DOHH2 (cell line): ENCODE measurements at regions not wholly inside any gene's neighbourhood (a gene's known extent, or its start where the extent isn't known, plus 50 kb on each side); places are given as distances from the start of the nearest gene placed in this dataset.

ENCODE experiments used
- H3F3A ChIP-seq: fragments of 200-600 bp; sonication (generic), shearing (Covaris generic); 2 replicates; pipeline ENCODE4 v1.6.0; 2016; ENCODE audit warnings: antibody characterized with exemption, mild to moderate bottlenecking; ENCODE audit not compliant: control insufficient read depth, insufficient read depth
- H3K27ac ChIP-seq: fragments of 200-600 bp; sonication (generic); 2 replicates; pipeline ENCODE4 v1.5.1; 2014; ENCODE audit warnings: low read depth, mild to moderate bottlenecking, low read length, moderate library complexity
- H3K27me3 ChIP-seq: fragments of 200-600 bp; sonication (generic); 2 replicates; pipeline ENCODE4 v1.6.1; 2014; ENCODE audit warnings: mild to moderate bottlenecking, low read length, mixed read lengths; ENCODE audit not compliant: control insufficient read depth
- H3K36me3 ChIP-seq: fragments of 200-600 bp; sonication (generic); 2 replicates; pipeline ENCODE4 v1.6.1; 2014; ENCODE audit warnings: mild to moderate bottlenecking, low read length, moderate library complexity, mixed read lengths; ENCODE audit not compliant: control insufficient read depth
- H3K4me1 ChIP-seq: fragments of 200-600 bp; sonication (generic); 2 replicates; pipeline ENCODE4 v1.6.1; 2014; ENCODE audit warnings: mild to moderate bottlenecking, low read length, mixed read lengths; ENCODE audit not compliant: control insufficient read depth
- H3K4me2 ChIP-seq: fragments of 200-600 bp; sonication (generic); 2 replicates; pipeline ENCODE4 v1.6.0; 2014; ENCODE audit warnings: mild to moderate bottlenecking, low read length, moderate library complexity
- H3K4me3 ChIP-seq: fragments of 200-600 bp; sonication (generic); 2 replicates; pipeline ENCODE4 v1.5.1; 2014; ENCODE audit warnings: mild to moderate bottlenecking, low read length, mixed read lengths
- H3K79me2 ChIP-seq: fragments of 200-600 bp; sonication (generic); 2 replicates; pipeline ENCODE4 v1.6.1; 2014; ENCODE audit warnings: mild to moderate bottlenecking, low read length, mixed read lengths; ENCODE audit not compliant: control insufficient read depth
- H3K9me2 ChIP-seq: fragments of 200-600 bp; sonication (generic); replicated peaks from 2 replicates; pipeline ENCODE4 v1.6.1; 2014; ENCODE audit warnings: mild to moderate bottlenecking, low read length, mixed read lengths; ENCODE audit not compliant: control insufficient read depth
- H3K9me3 ChIP-seq: fragments of 200-600 bp; sonication (generic); 2 replicates; pipeline ENCODE4 v1.6.1; 2014; ENCODE audit warnings: antibody characterized with exemption, low read length, mixed read lengths; ENCODE audit not compliant: control insufficient read depth, insufficient read depth
- H4K20me1 ChIP-seq: fragments of 200-600 bp; sonication (generic); 2 replicates; pipeline ENCODE4 v1.6.0; 2014; ENCODE audit warnings: low read depth, mild to moderate bottlenecking, antibody characterized with exemption, low read length, moderate library complexity; ENCODE audit not compliant: control insufficient read depth, insufficient read depth
- EZH2phosphoT487 ChIP-seq: fragments of 200-600 bp; sonication (generic); IDR thresholded peaks from 2 replicates; pipeline ENCODE4 v1.6.1; 2017; ENCODE audit warnings: borderline replicate concordance, mild to moderate bottlenecking, antibody characterized with exemption, low read length, moderate library complexity, mixed read lengths
- TF ChIP-seq, protein P1 (sequence below): fragments of 200-600 bp; sonication (generic); IDR thresholded peaks from one replicate; pipeline ENCODE4 v1.5.1; 2014; ENCODE audit warnings: antibody characterized with exemption, mild to moderate bottlenecking, low read depth, low read length; ENCODE audit not compliant: poor library complexity, severe bottlenecking

DNA sequence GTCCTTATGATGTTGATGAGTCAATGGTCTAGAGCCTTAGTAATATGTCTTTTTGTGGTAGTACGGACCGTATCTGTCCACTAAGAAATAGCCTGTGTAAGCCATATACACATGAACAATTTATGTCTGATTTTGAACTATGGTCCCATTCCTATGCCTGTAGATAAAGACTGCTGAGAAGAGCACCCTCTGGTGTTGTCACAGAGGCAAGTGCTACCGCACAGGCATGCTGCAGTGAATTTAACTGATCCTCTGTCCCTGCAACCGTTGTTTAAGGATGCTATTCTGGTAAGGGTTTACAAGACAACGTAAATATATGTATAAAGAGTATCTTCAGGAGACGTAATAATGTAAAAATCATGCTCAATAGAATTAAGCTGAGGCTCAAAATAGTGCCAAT lies 170.7 kb downstream of the UBE3A start:
- no peak for TF ChIP-seq EZH2phosphoT487
- TF ChIP-seq, protein P1, sequence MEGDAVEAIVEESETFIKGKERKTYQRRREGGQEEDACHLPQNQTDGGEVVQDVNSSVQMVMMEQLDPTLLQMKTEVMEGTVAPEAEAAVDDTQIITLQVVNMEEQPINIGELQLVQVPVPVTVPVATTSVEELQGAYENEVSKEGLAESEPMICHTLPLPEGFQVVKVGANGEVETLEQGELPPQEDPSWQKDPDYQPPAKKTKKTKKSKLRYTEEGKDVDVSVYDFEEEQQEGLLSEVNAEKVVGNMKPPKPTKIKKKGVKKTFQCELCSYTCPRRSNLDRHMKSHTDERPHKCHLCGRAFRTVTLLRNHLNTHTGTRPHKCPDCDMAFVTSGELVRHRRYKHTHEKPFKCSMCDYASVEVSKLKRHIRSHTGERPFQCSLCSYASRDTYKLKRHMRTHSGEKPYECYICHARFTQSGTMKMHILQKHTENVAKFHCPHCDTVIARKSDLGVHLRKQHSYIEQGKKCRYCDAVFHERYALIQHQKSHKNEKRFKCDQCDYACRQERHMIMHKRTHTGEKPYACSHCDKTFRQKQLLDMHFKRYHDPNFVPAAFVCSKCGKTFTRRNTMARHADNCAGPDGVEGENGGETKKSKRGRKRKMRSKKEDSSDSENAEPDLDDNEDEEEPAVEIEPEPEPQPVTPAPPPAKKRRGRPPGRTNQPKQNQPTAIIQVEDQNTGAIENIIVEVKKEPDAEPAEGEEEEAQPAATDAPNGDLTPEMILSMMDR = peak; percentile 30
- Histone ChIP-seq H4K20me1 (no peaks in the 10 kb centered on the region), H3K79me2 (no peaks in the 10 kb centered on the region)

More for the DNA sequence above, 170.7 kb downstream of the UBE3A start:
- Histone ChIP-seq H3K4me2 (no peak overlapping the region), H3K9me2 (no peaks in the 10 kb centered on the region; the same call in 1 of the 2 replicates), H3F3A (no peaks in the 10 kb centered on the region), H3K9me3 (no peaks in the 10 kb centered on the region), H3K36me3 (no peaks in the 10 kb centered on the region), H3K27ac (no peak overlapping the region), H3K4me1 (no peaks in the 10 kb centered on the region), H3K4me3 (no peak overlapping the region), H3K27me3 (no peaks in the 10 kb centered on the region)
